ENCODE measurements at regions not wholly inside any gene's neighbourhood (a gene's known extent, or its start where the extent isn't known, plus 50 kb on each side); places are given as distances from the start of the nearest gene placed in this dataset.
"Not testable (repeated sequence)": the region's sequence is repeated elsewhere in the genome, so short reads cannot be mapped to it uniquely, and the experiment has no call there.

GRCh38 chr2:8422450-8422800 is 259.4 kb upstream of the ID2 start:
- no peak for DNase-seq (ENCODE audit: low read depth in 2 of 2)

DNA sequence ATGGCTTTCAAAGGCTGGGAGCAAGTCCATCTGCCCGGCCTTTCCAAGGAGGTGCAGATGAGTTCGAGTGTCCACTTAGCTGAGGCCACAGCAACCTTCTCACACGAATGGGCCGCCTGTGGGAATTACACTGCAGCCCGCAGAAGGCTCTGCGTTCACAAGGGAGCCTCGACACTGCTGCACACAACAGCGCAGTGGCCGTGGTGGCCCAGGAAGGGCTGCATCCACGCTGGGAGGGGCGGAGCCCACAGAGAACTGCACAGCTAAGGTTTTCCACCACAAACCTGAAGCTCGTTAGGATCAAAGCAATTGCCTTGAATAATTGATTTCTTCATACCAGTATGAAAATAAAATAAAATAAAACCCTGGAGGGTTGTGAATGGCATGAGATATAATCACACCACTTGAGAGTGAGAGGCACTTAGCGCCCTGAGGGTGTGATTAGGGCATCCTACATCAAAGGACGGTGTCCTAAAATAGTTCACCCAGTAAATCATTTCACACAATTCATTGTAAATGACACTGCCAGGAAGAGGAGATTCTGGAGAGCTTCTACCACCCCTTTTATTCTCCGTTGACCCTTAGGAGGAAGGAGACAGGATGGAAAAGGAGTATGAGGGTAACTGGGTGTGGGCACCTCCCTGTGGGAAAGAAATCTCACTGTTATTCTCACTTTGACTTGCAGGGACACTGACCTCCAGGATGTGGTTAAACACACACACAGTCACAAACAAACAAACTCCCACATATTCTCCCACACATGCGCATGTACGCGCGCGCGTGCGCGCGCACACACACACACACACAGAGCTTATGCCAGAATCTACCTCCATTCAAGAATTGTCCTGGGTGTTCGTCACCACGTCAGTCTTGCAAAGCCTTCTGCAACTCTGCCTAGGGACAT is 256.6 kb upstream of the ID2 start:
- DNase-seq (ENCODE audit: low read depth in 2 of 2) = no peak

DNA sequence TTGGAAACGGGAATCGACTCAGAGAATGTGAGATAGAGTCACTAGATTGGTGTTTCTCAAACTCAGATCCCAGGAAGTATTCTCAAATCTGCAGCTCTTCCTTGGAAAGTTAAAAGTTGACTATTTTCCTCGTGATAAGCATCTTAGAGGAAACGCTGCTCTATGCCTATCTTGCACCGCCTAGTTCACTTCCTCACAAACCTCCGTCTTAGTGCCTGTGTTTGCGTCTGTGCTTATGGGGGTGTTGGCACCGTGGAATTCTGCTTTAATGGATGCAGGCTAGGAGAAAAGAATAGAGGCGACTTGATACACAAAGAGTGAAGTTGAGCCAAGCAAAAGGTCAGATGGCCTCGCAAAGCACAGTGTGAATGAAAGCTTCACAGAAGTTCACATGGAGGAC is 255.3 kb upstream of the ID2 start:
- no peak for DNase-seq (ENCODE audit: low read depth in 2 of 2)

- no peak for DNase-seq (ENCODE audit: low read depth in 2 of 2)
These were observed 254.6 kb upstream of the ID2 start for GRCh38 chr2:8427211-8427610.

DNA sequence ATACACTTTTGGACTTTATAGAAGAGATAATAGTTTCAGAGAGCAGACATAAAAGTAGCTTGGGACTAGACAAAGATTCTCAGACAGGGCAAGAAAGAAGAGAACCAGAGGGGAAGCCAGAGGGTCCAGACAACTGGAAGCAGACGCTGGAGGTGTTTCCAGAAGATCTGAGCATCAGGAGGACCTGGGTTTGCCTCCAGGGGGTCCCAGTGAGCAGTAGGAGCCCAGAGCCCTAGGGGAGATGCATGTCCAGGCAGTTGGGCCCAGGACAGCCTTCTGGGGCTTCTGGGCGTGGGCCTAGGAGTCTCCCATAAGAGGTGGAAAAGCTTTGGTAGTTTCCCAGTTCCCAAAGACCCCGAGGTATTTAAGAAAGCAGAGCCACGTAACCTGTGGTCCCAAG is 251.2 kb upstream of the ID2 start:
- DNase-seq (ENCODE audit: low read depth in 2 of 2) = no peak

DNA sequence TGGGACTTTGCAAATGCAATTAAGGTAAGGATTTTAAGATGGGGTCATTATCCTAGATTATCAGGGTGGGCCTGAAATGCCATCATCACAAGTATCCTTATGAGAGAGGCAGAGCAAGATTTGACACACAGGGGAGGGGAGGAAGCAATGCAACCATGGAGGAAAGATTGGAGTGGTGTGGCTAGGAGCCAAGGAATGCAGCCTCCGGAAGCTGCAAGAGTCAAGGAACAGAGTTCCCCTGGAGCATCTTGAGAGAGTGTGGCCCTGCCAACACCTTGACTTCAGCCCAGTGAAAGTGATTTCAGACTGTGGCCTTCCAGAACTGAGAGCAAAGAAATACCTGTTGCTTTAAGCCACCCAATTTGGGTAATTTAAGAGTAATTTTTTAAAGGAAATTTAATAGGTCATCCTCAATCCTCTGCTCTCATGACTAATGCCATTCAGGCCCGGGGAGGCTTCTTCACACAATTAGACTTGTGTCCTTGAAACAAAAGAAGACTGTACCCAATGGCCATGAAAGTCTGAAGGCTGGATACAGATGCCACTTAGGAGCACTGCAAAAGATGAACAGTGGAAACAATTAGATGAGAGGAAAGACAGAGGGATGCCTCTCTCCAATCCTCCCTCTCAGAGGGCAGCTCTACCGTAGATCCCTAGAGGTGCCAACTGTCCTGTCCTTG is 250.3 kb upstream of the ID2 start:
- no peak for DNase-seq (ENCODE audit: low read depth in 2 of 2)

- no peak for DNase-seq (ENCODE audit: low read depth in 2 of 2)
These were observed 249.0 kb upstream of the ID2 start for GRCh38 chr2:8432706-8433336.

- no peak for DNase-seq (ENCODE audit: low read depth in 2 of 2)
These were observed 248.5 kb upstream of the ID2 start for GRCh38 chr2:8433390-8433789.

GRCh38 chr2:8435608-8436007 is 246.2 kb upstream of the ID2 start:
- no peak for DNase-seq (ENCODE audit: low read depth in 2 of 2)

DNA sequence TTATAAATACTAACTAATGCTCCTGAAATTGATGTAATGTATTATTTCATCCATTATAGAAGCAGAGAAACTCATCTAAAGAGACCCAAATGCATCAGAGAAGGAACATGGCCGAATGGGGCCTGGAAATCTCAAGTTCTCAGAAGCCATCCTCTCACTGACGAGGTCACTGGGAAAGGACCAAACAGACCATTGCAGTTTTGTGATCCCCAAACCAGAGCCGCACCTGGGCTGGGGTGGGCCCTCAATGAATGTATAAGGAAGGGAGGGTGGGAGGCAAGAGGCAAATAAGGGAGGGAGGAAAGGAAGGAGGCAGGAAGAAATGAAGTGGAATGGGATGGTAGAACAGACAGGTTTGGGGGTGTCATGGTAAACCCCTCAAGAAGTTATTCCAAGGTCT is 245.3 kb upstream of the ID2 start:
- DNase-seq (ENCODE audit: low read depth in 2 of 2) = no peak

- no peak for DNase-seq (ENCODE audit: low read depth in 2 of 2)
These were observed 244.5 kb upstream of the ID2 start for GRCh38 chr2:8437228-8437948.

- no peak for DNase-seq (ENCODE audit: low read depth in 2 of 2)
These were observed 243.9 kb upstream of the ID2 start for GRCh38 chr2:8437949-8438400.

- DNase-seq (ENCODE audit: low read depth in 2 of 2) = no peak
These were observed 243.4 kb upstream of the ID2 start for GRCh38 chr2:8438476-8438875.

DNA sequence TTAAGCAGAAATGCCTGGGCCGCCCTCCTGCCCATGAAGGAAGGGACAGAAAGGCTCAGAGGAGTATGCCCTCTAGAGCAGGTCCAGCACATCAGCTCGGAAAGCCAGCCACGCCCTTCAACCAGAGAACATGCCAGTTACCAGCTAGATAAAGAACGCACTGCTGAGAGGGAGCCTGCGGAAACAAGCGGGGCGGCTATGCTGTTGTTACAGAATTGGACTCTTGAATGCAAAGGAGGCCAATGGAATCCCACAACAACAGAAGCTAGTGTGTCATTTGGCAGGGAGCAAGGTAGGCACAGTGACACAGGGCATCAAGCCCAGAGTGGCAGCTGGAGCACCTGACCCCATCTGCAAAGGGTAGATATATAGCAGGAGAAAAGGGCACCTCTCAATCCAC is 242.9 kb upstream of the ID2 start:
- no peak for DNase-seq (ENCODE audit: low read depth in 2 of 2)

- DNase-seq (ENCODE audit: low read depth in 2 of 2) = no peak
These were observed 241.7 kb upstream of the ID2 start for GRCh38 chr2:8440029-8440778.

DNA sequence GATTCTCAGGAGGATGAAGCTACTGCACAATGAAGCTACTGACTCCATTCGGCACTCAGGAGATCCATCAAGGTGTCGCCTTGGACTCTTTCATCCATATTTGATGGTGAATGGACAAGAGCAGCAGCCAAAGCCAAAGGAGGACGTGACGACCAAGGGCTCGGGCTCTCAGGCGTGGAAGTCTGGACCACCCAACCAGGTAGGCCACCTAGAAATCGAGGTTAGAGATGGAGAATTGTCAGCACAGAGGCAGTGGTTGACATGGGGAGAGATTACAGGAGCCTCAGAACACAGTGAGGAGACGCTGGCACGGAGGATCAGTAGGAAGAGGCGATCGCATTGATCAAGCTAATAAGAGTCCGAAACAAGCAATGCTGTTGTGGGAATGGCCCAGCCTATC is 240.5 kb upstream of the ID2 start:
- DNase-seq (ENCODE audit: low read depth in 2 of 2) = no peak

- no peak for DNase-seq (ENCODE audit: low read depth in 2 of 2)
These were observed 239.9 kb upstream of the ID2 start for GRCh38 chr2:8441986-8442385.

DNA sequence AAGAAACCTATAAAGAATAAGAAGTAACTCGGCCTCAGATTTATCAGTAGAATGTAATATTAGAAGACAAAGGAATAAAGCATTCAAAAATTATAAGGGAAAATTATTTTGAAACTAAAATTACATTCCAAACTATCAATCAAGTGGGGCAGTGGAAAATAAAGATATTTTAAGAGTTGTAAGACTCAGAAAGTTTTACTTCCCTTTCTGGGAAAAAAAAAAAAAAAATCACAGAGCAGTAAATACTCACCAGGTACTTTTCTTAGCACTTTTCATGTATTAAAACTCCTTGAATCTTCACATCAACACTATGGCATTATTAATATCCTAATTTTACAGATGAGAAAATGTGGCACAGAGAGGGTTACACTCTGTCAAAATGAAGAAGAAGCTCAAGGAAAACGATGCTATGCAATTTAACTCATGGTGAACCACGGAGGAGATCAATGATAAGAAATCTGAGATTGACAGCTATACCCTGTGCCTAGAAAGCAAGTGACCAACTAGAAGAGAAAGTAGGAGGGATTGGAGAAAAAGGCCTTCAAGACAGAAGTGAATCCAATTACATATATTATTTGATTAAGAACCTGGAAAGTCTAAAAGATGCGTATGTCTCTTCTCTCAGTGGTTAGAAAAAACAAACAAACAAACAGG is 238.9 kb upstream of the ID2 start:
- DNase-seq (ENCODE audit: low read depth in 2 of 2) = no peak

DNA sequence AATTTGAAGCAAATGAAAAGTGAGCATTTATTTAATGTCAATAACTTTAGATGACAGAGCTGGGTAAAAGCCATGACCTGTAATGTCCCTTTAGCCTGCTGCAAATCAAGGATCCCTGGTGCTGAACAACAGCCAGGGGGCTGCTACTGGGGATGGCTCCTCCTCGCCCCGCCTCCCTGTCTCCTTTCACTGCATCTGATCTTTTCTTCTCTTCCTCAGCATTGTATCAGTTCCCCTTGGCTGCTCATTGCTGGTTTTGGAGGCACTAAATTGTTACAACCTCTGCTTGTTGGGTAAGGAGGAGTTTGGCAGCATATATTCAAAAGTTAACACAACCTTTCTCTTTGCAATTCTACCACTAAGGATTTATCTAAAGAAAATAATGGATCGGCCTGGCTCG is 236.3 kb upstream of the ID2 start:
- no peak for DNase-seq (ENCODE audit: low read depth in 2 of 2)

DNA sequence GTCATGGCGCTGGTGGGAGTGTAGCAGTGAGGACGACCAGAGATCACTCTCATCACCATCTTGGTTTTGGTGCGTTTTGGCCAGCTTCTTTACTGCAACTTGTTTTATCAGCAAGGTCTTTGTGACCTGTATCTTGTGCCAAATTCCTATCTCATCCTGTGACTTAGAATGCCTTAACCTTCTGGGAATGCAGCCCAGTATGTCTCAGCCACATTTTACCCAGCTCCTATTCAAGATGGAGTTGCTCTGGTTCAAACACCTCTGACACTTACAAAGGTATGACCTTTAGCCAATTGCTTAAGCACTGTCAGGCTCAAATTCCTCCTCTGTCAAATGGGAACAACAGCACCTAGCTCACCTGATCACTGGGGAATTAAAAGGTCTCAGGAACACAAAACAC is 235.1 kb upstream of the ID2 start:
- not testable (repeated sequence) for DNase-seq (ENCODE audit: low read depth in 2 of 2)
